ENCODE measurements at regions not wholly inside any gene's neighbourhood (a gene's known extent, or its start where the extent isn't known, plus 50 kb on each side); places are given as distances from the start of the nearest gene placed in this dataset.

- TF ChIP-seq CTCF (optimal IDR thresholded peaks at IDR 0.05 in 1 of 3, IDR thresholded peaks at IDR 0.05 in 1 of 3, conservative IDR thresholded peaks at IDR 0.05 in 1 of 3; ENCODE audit: extremely low read depth in 1 of 3, insufficient read depth in 2 of 3, low read length in 3 of 3) (no peak), EZH2 (IDR thresholded peaks at IDR 0.05; ENCODE audit: low read length) (no peak)
Measured at GRCh38 chr12:27899151-27899661, 73.3 kb downstream of the PTHLH start.
